NCI-H1436 treated with DMSO at 0.1 percent for 48 hours (cell line): ENCODE measurements at regions not wholly inside any gene's neighbourhood (a gene's known extent, or its start where the extent isn't known, plus 50 kb on each side); places are given as distances from the start of the nearest gene placed in this dataset.

Source experiments
- DNase-seq: peaks from one replicate; lab custom pipeline; 2025; lab: John Stamatoyannopoulos, UW

DNA sequence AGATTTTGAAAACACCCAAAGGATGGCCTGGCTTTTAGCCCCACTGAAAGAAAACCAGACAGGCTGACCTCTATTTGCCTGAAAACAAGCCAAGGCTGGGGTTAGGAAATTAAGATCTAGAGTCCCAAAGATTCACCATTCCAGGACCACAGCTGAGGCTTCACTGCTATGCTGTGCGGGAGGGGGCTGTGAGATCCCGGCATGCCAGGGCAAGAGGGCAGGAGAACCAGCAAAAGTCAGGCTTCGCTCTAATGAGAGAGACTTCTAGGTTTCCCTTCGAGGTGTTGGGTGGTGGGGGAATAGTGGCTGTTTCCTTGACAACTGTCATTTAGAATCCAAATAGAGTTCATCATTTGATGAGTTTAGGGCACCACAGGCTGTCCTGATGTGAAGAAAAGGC lies 152.9 kb upstream of the NFIB start:
- no peak for DNase-seq

DNA sequence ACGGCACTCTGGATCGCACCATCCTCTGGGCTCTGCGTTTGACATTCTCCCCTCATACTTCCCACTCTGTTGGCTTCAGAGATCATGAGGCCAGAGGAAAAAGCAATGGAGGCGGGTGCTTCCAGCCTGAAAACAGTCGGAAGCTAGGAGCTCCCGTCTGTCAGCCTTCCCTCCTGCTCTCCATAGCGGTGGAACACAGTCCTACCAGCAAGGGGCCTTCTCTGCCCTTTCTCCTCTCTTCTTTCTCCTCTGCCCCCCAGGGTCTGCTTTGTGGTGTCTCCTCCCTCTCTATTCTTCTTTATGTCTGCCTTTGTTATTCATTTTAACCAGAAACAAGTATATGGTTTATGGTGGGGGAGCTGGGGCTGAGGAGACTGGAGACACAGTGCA lies 152.5 kb upstream of the NFIB start:
- no peak for DNase-seq

GRCh38 chr9:14462950-14463349 lies 149.0 kb upstream of the NFIB start:
- no peak for DNase-seq

DNA sequence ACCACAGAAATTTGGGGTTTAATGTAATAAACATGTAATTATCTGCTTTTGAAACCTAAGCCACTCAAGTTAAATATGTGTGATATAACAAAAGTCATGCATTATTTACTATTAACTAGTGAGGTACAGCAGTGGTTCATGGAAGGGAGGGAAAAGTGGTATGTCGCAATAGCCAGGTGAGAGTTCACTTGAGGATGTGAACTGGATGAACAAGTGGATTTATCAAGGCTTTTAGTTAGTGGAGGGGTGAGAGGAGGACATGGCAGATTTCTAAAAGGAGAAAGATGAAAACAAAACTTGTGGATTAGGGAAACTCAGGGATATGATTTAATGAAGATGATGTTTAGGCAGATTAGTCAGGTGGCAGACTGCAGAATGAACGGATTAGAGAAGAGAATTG lies 141.3 kb upstream of the NFIB start:
- DNase-seq, result no peak

DNA sequence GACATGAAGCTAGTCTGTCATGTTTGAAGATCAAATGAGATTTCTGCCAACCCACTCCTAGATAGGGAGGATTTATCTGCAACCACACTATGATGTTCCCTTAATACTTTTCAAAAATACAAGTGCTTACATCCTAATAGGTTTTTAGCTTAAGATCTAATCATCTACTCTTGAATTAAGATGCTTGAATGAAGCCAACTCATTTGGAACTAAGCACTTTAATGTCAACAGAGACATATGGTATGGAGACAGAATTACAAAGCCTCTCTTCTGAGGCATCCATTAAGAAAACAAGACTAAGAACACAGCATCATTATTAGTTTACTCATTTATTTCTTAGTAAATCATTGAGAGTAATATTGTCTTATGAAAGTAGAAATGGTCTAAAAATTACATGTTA lies 139.3 kb upstream of the NFIB start:
- no peak for DNase-seq

DNA sequence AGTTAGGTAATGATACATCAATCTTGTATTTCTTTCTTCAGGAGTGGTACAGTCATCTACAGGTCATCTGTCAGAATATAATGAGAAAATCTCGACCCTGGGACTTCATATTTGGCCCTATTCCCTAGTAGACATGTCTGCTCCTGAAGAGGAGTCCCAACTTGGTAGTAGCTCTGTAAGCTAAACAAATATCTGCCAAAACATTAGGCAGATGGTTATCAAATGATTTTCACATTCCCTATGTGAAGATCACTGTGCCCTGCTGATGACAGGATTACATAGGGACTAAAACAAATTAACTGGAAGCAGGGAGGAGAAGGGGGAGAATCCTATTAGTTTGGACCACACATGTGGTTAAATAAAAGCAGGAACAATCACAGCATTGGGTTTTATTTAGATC lies 138.6 kb upstream of the NFIB start:
- no peak for DNase-seq

- no peak for DNase-seq
Observed at GRCh38 chr9:14451949-14452348, 138.0 kb upstream of the NFIB start.

DNA sequence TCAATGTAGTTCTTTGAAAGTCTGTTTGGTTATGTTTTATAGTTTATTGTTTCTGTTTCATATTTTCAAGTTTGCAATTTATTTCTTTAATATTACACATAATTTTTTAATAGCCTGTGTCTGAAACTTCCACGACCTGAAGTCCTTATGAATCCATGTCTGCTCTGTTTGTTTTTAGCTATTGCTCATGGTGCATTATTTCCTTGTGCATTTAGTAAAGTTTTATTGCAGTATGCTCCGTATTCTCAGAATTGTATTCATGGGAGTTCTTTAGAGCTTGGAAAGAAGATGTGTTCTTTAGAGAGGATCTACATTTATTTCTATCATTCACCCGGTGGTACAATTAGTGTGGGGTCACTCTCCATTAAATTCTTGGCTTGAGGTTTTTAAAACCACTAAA lies 133.2 kb upstream of the NFIB start:
- no peak for DNase-seq

- no peak for DNase-seq
Observed at GRCh38 chr9:14445946-14446345, 132.0 kb upstream of the NFIB start.

DNA sequence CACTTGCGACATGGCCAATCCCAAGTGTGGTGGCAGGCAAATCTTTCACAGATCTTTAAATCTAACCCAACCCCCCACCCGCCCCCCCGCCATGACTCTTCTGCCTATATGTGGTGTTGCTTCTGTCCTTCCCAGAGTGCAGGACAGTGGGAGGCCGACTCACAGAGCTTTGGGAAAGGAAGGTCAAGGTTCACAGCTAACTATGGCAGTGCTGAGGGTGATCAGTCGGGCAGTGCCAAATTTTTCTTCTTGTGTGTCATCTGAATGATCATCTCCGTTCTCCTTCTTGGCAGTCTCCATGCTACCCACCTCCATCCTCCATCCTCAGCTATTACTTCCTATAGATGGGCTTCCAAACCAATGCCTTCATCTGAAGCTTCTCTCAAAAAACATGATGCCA lies 129.0 kb upstream of the NFIB start:
- no peak for DNase-seq

DNA sequence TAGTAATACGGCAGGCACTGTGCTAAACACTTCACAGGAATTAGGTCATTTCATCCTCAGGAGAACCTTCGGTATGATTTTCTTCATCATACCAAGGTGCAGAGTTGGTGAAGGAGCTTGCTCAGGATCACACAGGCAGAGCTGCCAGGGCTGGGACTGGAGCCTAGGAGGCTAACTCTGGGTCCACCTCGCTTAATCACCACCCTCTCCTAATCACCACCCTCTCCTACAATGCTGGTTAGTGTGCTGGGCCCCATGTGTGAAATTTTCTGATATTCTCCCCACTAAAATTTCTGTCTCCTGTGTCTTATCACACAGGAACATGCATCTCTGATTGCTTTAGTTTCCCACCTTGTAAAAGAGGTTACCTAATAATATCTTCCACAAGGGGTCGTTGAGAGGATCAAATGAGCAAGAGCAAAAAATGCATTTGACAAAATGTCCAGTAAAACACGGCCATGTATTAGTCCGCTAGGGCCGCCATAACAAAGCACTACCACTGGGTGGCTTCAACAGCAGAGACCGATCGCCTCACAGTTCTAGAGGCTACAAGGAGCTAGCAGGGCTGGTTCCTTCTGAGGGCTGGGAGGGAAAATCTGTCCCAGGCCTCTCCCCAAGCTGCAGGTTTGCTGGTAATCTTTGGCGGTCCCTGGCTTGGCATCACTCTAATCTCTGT lies 128.2 kb upstream of the NFIB start:
- no peak for DNase-seq

- no peak for DNase-seq
Observed at GRCh38 chr9:14441115-14441514, 127.2 kb upstream of the NFIB start.

DNA sequence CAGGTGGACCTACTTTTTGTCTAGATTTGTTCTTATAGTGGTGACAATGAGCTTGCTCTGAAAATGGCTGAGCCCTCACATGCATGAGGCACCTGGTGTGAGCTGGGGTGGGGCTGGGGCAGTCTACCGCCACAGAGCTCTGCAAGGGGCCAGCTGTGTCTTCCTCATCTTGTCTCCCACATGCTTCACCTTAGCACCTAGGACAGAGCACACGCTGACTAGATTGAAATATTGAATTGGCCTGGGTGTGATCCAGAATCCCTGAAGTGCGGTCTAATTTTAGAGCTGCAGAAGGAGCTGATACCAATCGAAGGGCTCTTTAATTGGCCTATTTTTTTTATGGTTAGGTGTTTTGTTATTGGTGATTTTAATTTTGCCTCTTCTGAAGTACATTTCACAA lies 126.1 kb upstream of the NFIB start:
- no peak for DNase-seq

GRCh38 chr9:14439555-14439954 lies 125.6 kb upstream of the NFIB start:
- DNase-seq, result no peak

DNA sequence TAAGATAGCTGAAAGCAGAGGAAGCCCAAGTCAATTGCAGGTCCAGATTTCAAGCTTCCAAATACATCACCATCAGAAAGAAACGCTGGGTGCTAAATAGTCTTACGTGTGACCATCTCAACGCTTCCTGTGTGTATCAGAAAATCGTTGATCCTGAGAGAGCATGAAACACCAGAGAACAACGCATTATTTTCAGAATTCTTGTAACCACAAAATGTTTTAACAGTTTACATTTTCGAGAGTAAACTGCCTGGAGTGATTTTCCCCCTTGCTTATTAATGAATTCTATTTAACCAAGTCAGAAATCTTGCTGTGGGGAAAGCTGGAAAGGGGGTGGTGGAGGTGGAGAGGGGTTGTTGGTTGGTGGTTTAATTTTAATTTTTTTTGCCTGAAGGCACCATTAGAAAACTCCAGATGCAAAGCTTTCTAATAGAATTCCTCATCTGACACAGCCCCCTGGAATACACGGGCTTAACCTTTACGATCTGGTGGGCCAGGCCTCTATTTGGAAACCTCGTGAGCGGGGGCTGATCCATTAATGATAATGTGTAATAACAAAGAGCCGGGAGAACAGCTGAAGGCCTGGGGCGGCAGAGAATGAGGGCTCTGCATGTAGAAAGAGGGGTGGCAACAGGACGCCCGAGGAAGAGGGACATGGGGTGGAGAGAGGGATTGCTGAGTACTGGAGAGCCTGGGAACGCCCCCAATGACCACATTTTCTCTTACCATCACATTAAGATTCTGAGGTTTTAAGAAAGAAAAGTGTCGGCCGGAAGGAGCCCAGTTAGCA lies 124.5 kb upstream of the NFIB start:
- DNase-seq, result no peak

GRCh38 chr9:14437354-14438231 lies 123.7 kb upstream of the NFIB start:
- no peak for DNase-seq

- DNase-seq, result no peak
Observed at GRCh38 chr9:14435871-14436270, 121.9 kb upstream of the NFIB start.

GRCh38 chr9:14434971-14435718 lies 121.2 kb upstream of the NFIB start:
- no peak for DNase-seq

GRCh38 chr9:14434158-14434504 lies 120.2 kb upstream of the NFIB start:
- no peak for DNase-seq

- peak; percentile 48 for DNase-seq
Observed at GRCh38 chr9:14433351-14434157, 119.6 kb upstream of the NFIB start.

DNA sequence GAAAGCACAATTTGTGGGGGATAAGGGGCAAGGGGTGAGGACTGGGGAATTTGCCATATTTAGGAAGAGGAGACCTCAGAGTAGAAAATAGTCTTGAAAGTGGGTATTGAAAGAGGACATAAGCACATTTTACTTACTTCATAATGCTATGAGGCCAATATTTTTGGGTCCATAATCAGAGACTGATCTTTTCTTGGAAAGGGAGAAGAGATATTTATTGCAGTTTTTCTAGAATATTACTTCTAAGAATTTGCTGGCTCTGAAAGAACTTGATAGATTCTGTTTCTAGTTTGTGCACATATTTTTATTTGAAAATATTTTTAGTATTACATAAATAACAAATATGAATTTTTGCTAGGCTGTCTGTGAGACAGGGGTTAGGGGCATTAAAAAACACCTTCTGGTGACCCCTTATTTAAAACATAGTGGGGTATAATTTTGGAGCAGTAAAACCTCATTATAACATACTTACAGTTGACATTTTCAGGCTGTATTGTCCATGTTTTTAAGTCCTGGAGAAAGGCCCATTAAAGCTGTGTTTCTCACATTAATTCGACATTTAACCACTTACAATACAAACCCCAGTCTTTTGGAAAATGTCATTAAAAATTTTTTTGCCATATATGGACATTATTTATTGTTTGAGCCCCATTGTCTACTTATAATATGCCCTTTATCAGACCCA lies 118.9 kb upstream of the NFIB start:
- DNase-seq, result no peak
